ENCODE measurements at regions not wholly inside any gene's neighbourhood (a gene's known extent, or its start where the extent isn't known, plus 50 kb on each side); places are given as distances from the start of the nearest gene placed in this dataset.

DNA sequence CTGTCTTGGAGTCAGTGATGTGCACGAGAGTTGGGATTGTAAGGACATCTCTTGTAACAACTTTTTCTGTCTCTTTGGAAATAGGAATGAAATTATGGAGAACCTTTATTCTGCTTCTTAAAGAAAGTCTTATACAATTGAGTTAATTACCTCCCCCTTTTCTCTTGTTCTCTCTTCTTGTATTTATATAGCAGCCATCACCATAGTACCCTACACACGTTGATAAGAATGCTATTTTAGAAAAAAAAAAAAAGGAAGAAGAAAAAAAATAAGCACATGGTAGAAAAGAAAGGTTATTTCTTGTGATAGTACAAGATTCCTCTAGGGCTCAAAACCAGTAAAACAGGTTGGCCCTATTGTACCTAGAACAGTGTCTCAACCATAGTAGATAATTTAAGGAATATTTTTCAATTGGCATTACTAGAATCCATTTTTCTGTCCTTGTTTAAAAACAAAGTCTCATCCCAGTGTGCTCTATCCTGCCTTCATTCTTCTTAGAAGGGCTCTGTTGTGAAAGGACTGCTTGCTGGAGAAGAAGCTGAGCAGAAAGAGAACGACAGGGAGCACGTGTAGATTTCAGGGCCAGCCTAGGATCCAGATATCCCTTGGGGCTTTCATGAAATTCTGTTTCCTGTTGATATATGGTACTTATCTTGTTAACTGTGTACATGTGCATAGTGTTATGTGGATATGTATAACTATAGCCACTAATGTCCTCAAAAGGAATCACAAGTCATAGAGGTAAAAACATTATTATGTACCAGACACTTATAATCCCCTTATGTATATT lies 392.3 kb upstream of the MEF2C start:
- H3K9ac ChIP-seq (ENCODE audit: low read depth in 1 of 2, low read length in 2 of 2) = no peak overlapping the region
- H3K27ac ChIP-seq (ENCODE audit: low read depth, low read length) = no peak overlapping the region
- H3K36me3 ChIP-seq (ENCODE audit: control insufficient read depth in 1 of 2, insufficient read depth in 2 of 2, low read length in 2 of 2) = no peaks in the 10 kb centered on the region
- H3K9me3 ChIP-seq (ENCODE audit: control insufficient read depth in 1 of 2, low read length in 2 of 2) = no peaks in the 10 kb centered on the region
- H3K4me1 ChIP-seq (ENCODE audit: control insufficient read depth in 1 of 2, insufficient read depth in 2 of 2, low read length in 2 of 2) = no peaks in the 10 kb centered on the region
- no peaks in the 10 kb centered on the region for H3K27me3 ChIP-seq (ENCODE audit: control insufficient read depth in 1 of 2, insufficient read depth in 2 of 2, low read length in 2 of 2)
- no peak overlapping the region for H3K4me3 ChIP-seq (ENCODE audit: low read depth in 1 of 2, low read length in 2 of 2)

- Histone ChIP-seq H3K27me3 (ENCODE audit: control insufficient read depth in 1 of 2, insufficient read depth in 2 of 2, low read length in 2 of 2) (no peaks in the 10 kb centered on the region), H3K9me3 (ENCODE audit: control insufficient read depth in 1 of 2, low read length in 2 of 2) (no peaks in the 10 kb centered on the region), H3K36me3 (ENCODE audit: control insufficient read depth in 1 of 2, insufficient read depth in 2 of 2, low read length in 2 of 2) (no peaks in the 10 kb centered on the region), H3K27ac (ENCODE audit: low read depth, low read length) (peak overlapping the region; percentile 30), H3K4me3 (ENCODE audit: low read depth in 1 of 2, low read length in 2 of 2) (no peak overlapping the region), H3K9ac (ENCODE audit: low read depth in 1 of 2, low read length in 2 of 2) (no peak overlapping the region), H3K4me1 (ENCODE audit: control insufficient read depth in 1 of 2, insufficient read depth in 2 of 2, low read length in 2 of 2) (no peaks in the 10 kb centered on the region)
Observed at GRCh38 chr5:89273289-89273688, 390.3 kb upstream of the MEF2C start.

- no peaks in the 10 kb centered on the region for H3K27me3 ChIP-seq (ENCODE audit: control insufficient read depth in 1 of 2, insufficient read depth in 2 of 2, low read length in 2 of 2)
- no peaks in the 10 kb centered on the region for H3K36me3 ChIP-seq (ENCODE audit: control insufficient read depth in 1 of 2, insufficient read depth in 2 of 2, low read length in 2 of 2)
- H3K4me3 ChIP-seq (ENCODE audit: low read depth in 1 of 2, low read length in 2 of 2) = no peak overlapping the region
- no peaks in the 10 kb centered on the region for H3K9me3 ChIP-seq (ENCODE audit: control insufficient read depth in 1 of 2, low read length in 2 of 2)
- H3K4me1 ChIP-seq (ENCODE audit: control insufficient read depth in 1 of 2, insufficient read depth in 2 of 2, low read length in 2 of 2) = no peaks in the 10 kb centered on the region
- H3K27ac ChIP-seq (ENCODE audit: low read depth, low read length) = no peak overlapping the region
- H3K9ac ChIP-seq (ENCODE audit: low read depth in 1 of 2, low read length in 2 of 2) = no peak overlapping the region
Observed at GRCh38 chr5:89270901-89271300, 387.9 kb upstream of the MEF2C start.

- Histone ChIP-seq H3K27ac (ENCODE audit: low read depth, low read length) (no peak overlapping the region), H3K27me3 (ENCODE audit: control insufficient read depth in 1 of 2, insufficient read depth in 2 of 2, low read length in 2 of 2) (no peaks in the 10 kb centered on the region), H3K4me1 (ENCODE audit: control insufficient read depth in 1 of 2, insufficient read depth in 2 of 2, low read length in 2 of 2) (no peaks in the 10 kb centered on the region), H3K36me3 (ENCODE audit: control insufficient read depth in 1 of 2, insufficient read depth in 2 of 2, low read length in 2 of 2) (no peaks in the 10 kb centered on the region), H3K9me3 (ENCODE audit: control insufficient read depth in 1 of 2, low read length in 2 of 2) (no peaks in the 10 kb centered on the region), H3K9ac (ENCODE audit: low read depth in 1 of 2, low read length in 2 of 2) (no peak overlapping the region), H3K4me3 (ENCODE audit: low read depth in 1 of 2, low read length in 2 of 2) (no peak overlapping the region)
Observed at GRCh38 chr5:89269721-89270120, 386.7 kb upstream of the MEF2C start.

DNA sequence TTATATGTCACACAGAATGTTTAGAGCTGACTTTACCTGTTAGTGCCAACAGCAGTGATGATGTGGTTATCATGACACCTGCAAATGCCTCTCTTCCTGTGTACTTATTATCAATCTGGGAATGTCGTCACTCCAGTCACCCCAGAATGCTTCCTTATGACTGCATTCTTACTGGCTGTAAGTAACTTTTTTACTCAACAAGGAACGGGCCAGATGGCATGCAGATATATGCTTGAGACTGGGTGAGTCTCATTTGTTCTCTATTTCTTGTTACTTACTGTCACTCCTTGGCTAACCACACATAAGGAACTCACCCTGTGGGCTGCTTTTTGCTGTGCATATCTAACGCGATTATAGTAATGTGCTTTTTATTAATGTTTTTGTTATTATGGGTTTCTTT lies 385.5 kb upstream of the MEF2C start:
- no peak overlapping the region for H3K4me3 ChIP-seq (ENCODE audit: low read depth in 1 of 2, low read length in 2 of 2)

DNA sequence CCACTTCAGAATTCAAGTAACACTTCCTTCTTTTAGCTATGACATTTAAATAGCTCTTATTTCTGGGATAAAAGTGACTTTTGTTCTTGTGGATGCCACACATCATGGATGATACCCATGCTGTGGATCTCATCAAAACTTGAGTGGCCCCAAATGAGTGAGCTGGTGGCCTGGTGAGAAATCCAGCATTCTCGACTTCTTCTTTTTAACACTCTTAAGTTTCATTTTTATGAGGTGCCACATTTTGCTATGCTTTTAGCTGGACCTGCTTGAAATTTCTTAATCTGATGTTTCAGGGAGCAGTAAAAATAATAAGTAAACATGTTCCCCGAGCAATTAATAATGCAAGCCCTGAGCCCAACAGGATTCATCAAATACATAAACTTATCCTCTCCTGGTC lies 384.8 kb upstream of the MEF2C start:
- Histone ChIP-seq H3K36me3 (ENCODE audit: control insufficient read depth in 1 of 2, insufficient read depth in 2 of 2, low read length in 2 of 2) (no peaks in the 10 kb centered on the region), H3K27ac (ENCODE audit: low read depth, low read length) (no peak overlapping the region), H3K4me1 (ENCODE audit: control insufficient read depth in 1 of 2, insufficient read depth in 2 of 2, low read length in 2 of 2) (no peaks in the 10 kb centered on the region), H3K9ac (ENCODE audit: low read depth in 1 of 2, low read length in 2 of 2) (no peak overlapping the region), H3K4me3 (ENCODE audit: low read depth in 1 of 2, low read length in 2 of 2) (no peak overlapping the region), H3K9me3 (ENCODE audit: control insufficient read depth in 1 of 2, low read length in 2 of 2) (no peaks in the 10 kb centered on the region), H3K27me3 (ENCODE audit: control insufficient read depth in 1 of 2, insufficient read depth in 2 of 2, low read length in 2 of 2) (no peaks in the 10 kb centered on the region)

More for the DNA sequence above, 385.5 kb upstream of the MEF2C start:
- Histone ChIP-seq H3K27me3 (ENCODE audit: control insufficient read depth in 1 of 2, insufficient read depth in 2 of 2, low read length in 2 of 2) (no peaks in the 10 kb centered on the region), H3K9me3 (ENCODE audit: control insufficient read depth in 1 of 2, low read length in 2 of 2) (no peaks in the 10 kb centered on the region), H3K27ac (ENCODE audit: low read depth, low read length) (no peak overlapping the region), H3K36me3 (ENCODE audit: control insufficient read depth in 1 of 2, insufficient read depth in 2 of 2, low read length in 2 of 2) (no peaks in the 10 kb centered on the region), H3K4me1 (ENCODE audit: control insufficient read depth in 1 of 2, insufficient read depth in 2 of 2, low read length in 2 of 2) (no peaks in the 10 kb centered on the region), H3K9ac (ENCODE audit: low read depth in 1 of 2, low read length in 2 of 2) (no peak overlapping the region)

DNA sequence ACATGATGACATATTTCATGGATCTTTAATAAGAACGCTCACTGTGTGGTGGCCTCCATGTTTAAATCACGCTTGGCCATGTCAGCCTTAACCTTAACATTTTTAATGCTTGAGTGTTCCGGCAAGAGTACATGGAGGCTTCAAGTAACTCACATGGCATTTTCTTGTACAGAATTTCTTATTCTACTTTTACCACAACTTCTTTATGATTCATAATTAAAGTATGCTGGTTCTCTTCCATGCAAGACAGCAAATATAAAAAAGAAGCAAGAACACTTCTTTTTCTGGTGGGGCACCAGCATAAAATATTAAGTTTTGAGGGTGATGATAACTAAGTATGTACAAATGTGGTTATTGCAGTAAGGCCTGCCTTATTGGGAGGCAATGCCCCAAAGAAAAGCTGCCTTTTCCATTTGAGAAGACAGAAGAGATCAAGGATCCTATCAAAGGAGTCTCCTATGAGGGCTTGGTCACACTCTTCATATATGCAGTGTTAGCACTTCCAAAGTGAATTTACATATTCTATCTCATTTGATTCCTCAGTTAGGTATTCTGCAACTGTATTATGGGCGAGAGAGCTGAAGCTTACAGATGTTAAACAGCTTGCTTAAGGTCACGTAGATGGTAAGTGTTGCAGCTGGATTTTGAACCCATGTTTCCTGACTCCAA lies 382.7 kb upstream of the MEF2C start:
- Histone ChIP-seq H3K9me3 (ENCODE audit: control insufficient read depth in 1 of 2, low read length in 2 of 2) (no peaks in the 10 kb centered on the region), H3K27ac (ENCODE audit: low read depth, low read length) (no peak overlapping the region), H3K9ac (ENCODE audit: low read depth in 1 of 2, low read length in 2 of 2) (no peak overlapping the region), H3K4me3 (ENCODE audit: low read depth in 1 of 2, low read length in 2 of 2) (no peak overlapping the region), H3K4me1 (ENCODE audit: control insufficient read depth in 1 of 2, insufficient read depth in 2 of 2, low read length in 2 of 2) (no peaks in the 10 kb centered on the region), H3K36me3 (ENCODE audit: control insufficient read depth in 1 of 2, insufficient read depth in 2 of 2, low read length in 2 of 2) (no peaks in the 10 kb centered on the region), H3K27me3 (ENCODE audit: control insufficient read depth in 1 of 2, insufficient read depth in 2 of 2, low read length in 2 of 2) (no peaks in the 10 kb centered on the region)

DNA sequence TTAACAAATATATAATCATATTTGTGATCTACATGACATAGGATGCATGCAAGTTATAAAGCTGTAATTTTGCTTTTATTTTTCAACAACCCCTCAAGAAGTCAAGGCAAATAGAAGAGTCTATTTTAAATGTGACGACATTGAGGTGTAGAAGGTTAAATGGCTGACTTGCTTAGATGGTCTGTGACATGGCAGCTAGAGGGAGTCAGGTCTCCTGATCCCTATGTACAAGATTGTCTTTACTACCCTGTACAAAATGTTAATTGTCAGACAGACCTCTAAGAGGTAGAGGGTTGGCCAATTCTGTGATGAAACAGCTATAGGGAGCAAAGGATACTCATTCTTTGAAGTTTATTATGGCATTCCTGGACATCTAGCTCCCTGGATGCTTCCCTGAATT lies 380.9 kb upstream of the MEF2C start:
- Histone ChIP-seq H3K36me3 (ENCODE audit: control insufficient read depth in 1 of 2, insufficient read depth in 2 of 2, low read length in 2 of 2) (no peaks in the 10 kb centered on the region), H3K27me3 (ENCODE audit: control insufficient read depth in 1 of 2, insufficient read depth in 2 of 2, low read length in 2 of 2) (no peaks in the 10 kb centered on the region), H3K4me3 (ENCODE audit: low read depth in 1 of 2, low read length in 2 of 2) (no peak overlapping the region), H3K27ac (ENCODE audit: low read depth, low read length) (no peak overlapping the region), H3K9me3 (ENCODE audit: control insufficient read depth in 1 of 2, low read length in 2 of 2) (no peaks in the 10 kb centered on the region), H3K4me1 (ENCODE audit: control insufficient read depth in 1 of 2, insufficient read depth in 2 of 2, low read length in 2 of 2) (no peaks in the 10 kb centered on the region), H3K9ac (ENCODE audit: low read depth in 1 of 2, low read length in 2 of 2) (no peak overlapping the region)

GRCh38 chr5:89262030-89262429 lies 379.0 kb upstream of the MEF2C start:
- Histone ChIP-seq H3K4me1 (ENCODE audit: control insufficient read depth in 1 of 2, insufficient read depth in 2 of 2, low read length in 2 of 2) (no peaks in the 10 kb centered on the region), H3K9me3 (ENCODE audit: control insufficient read depth in 1 of 2, low read length in 2 of 2) (no peaks in the 10 kb centered on the region), H3K27ac (ENCODE audit: low read depth, low read length) (no peak overlapping the region)

GRCh38 chr5:89260254-89260653 lies 377.3 kb upstream of the MEF2C start:
- H3K4me3 ChIP-seq (ENCODE audit: low read depth in 1 of 2, low read length in 2 of 2) = no peak overlapping the region
- H3K9ac ChIP-seq (ENCODE audit: low read depth in 1 of 2, low read length in 2 of 2) = no peak overlapping the region

More at GRCh38 chr5:89262030-89262429, 379.0 kb upstream of the MEF2C start:
- H3K4me3 ChIP-seq (ENCODE audit: low read depth in 1 of 2, low read length in 2 of 2) = no peak overlapping the region
- no peaks in the 10 kb centered on the region for H3K27me3 ChIP-seq (ENCODE audit: control insufficient read depth in 1 of 2, insufficient read depth in 2 of 2, low read length in 2 of 2)
- no peaks in the 10 kb centered on the region for H3K36me3 ChIP-seq (ENCODE audit: control insufficient read depth in 1 of 2, insufficient read depth in 2 of 2, low read length in 2 of 2)
- no peak overlapping the region for H3K9ac ChIP-seq (ENCODE audit: low read depth in 1 of 2, low read length in 2 of 2)

More at GRCh38 chr5:89260254-89260653, 377.3 kb upstream of the MEF2C start:
- Histone ChIP-seq H3K36me3 (ENCODE audit: control insufficient read depth in 1 of 2, insufficient read depth in 2 of 2, low read length in 2 of 2) (no peaks in the 10 kb centered on the region), H3K9me3 (ENCODE audit: control insufficient read depth in 1 of 2, low read length in 2 of 2) (no peaks in the 10 kb centered on the region), H3K4me1 (ENCODE audit: control insufficient read depth in 1 of 2, insufficient read depth in 2 of 2, low read length in 2 of 2) (no peaks in the 10 kb centered on the region), H3K27me3 (ENCODE audit: control insufficient read depth in 1 of 2, insufficient read depth in 2 of 2, low read length in 2 of 2) (no peaks in the 10 kb centered on the region), H3K27ac (ENCODE audit: low read depth, low read length) (no peak overlapping the region)
